PFSK-1 (cell line): ENCODE measurements at regions not wholly inside any gene's neighbourhood (a gene's known extent, or its start where the extent isn't known, plus 50 kb on each side); places are given as distances from the start of the nearest gene placed in this dataset.

ENCODE experiments used
- POLR2AphosphoS5 ChIP-seq: IDR thresholded peaks from 2 replicates; pipeline ENCODE4 v1.6.1; 2012; ENCODE audit warnings: low read depth, mild to moderate bottlenecking, control low read depth, low read length, moderate library complexity
- SIN3A ChIP-seq: IDR thresholded peaks from 2 replicates; pipeline ENCODE4 v1.6.1; 2012; ENCODE audit warnings: mild to moderate bottlenecking, low read length, moderate library complexity, borderline replicate concordance; ENCODE audit not compliant: insufficient read depth
- TAF1 ChIP-seq: IDR thresholded peaks from 2 replicates; pipeline ENCODE4 v1.6.1; 2012; ENCODE audit warnings: low read length, control low read depth, borderline replicate concordance; ENCODE audit not compliant: insufficient read depth

DNA sequence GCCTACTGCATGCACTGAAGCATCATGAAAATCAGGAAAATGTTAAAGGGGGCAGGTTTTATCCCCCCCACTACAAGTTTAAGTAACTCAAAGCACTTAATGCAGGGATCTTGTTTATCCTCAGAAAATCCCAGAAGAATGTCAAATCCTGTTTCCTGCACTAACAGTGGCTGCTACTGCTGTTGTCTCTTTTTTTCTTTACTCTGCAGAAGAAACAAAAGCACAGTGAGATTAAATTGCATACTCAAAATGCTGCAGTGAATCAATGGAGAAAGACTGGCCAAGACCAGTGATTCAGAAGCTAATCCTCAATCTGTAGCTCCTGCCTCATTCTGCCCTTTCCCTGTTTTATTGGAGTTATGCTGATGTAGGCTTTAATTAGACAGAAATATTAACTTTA, 332.3 kb upstream of the FIGN start:
- no peak for TF ChIP-seq TAF1
- no peak for TF ChIP-seq POLR2AphosphoS5
- TF ChIP-seq SIN3A: no peak
